B cell (primary cell): ENCODE measurements at regions not wholly inside any gene's neighbourhood (a gene's known extent, or its start where the extent isn't known, plus 50 kb on each side); places are given as distances from the start of the nearest gene placed in this dataset.

Experiments used
- CTCF ChIP-seq: fragments of 200-600 bp; IDR thresholded peaks from one replicate; pipeline ENCODE4 v1.8.0; 2022; ENCODE audit warnings: antibody characterized with exemption, mild to moderate bottlenecking
- EZH2 ChIP-seq: IDR thresholded peaks from 2 replicates; pipeline ENCODE4 v1.6.1; 2012; ENCODE audit warnings: borderline replicate concordance, low read depth, mild to moderate bottlenecking, moderate library complexity, low read length; ENCODE audit not compliant: insufficient read depth, poor library complexity, severe bottlenecking

- TF ChIP-seq CTCF (no peak), EZH2 (no peak)
These were observed 171.5 kb upstream of the DUSP10 start for GRCh38 chr1:221913351-221913892.
